MM.1S (cell line): ENCODE measurements at regions not wholly inside any gene's neighbourhood (a gene's known extent, or its start where the extent isn't known, plus 50 kb on each side); places are given as distances from the start of the nearest gene placed in this dataset.
A peak's percentile ranks its signal among the peaks of the same experiment; 100 is the strongest.

Experiments used
- DNase-seq: peaks from one replicate; pipeline ENCODE4 v3.0.0-alpha.2; 2015
- H2AFZ ChIP-seq: fragments of 300-600 bp; sonication (generic); 2 replicates; pipeline ENCODE4 v1.6.0; 2016; ENCODE audit warnings: antibody characterized with exemption, low read length
- H3F3A ChIP-seq: fragments of 300-600 bp; sonication (generic); 2 replicates; pipeline ENCODE4 v1.6.1; 2016; ENCODE audit warnings: mild to moderate bottlenecking, antibody characterized with exemption, low read length, moderate library complexity, mixed read lengths; ENCODE audit not compliant: insufficient read depth
- H3K27ac ChIP-seq: fragments of 300-600 bp; sonication (generic); 2 replicates; pipeline ENCODE4 v1.5.1; 2016; ENCODE audit warnings: mild to moderate bottlenecking, low read length
- H3K27me3 ChIP-seq: fragments of 300-600 bp; sonication (generic); replicated peaks from 2 replicates; pipeline ENCODE4 v1.6.0; 2016; ENCODE audit warnings: low read length; ENCODE audit not compliant: insufficient read depth
- H3K36me3 ChIP-seq: fragments of 300-600 bp; sonication (generic); replicated peaks from 2 replicates; pipeline ENCODE4 v1.6.1; 2016; ENCODE audit warnings: mild to moderate bottlenecking, low read length, mixed read lengths; ENCODE audit not compliant: insufficient read depth
- H3K4me1 ChIP-seq: fragments of 300-600 bp; sonication (generic); 2 replicates; pipeline ENCODE4 v1.6.1; 2016; ENCODE audit warnings: low read length, mixed read lengths
- H3K4me2 ChIP-seq: fragments of 300-600 bp; sonication (generic); 2 replicates; pipeline ENCODE4 v1.6.0; 2016; ENCODE audit warnings: low read depth, low read length
- H3K4me3 ChIP-seq: fragments of 300-600 bp; sonication (generic); 2 replicates; pipeline ENCODE4 v1.5.1; 2016; ENCODE audit warnings: low read length, mixed read lengths
- H3K79me2 ChIP-seq: fragments of 300-600 bp; sonication (generic); 2 replicates; pipeline ENCODE4 v1.6.1; 2016; ENCODE audit warnings: mixed run types, low read length, mixed read lengths
- H3K9ac ChIP-seq: fragments of 300-600 bp; sonication (generic); 2 replicates; pipeline ENCODE4 v1.6.1; 2016; ENCODE audit warnings: low read length, mixed read lengths
- H3K9me2 ChIP-seq: fragments of 300-600 bp; sonication (generic); replicated peaks from 2 replicates; pipeline ENCODE4 v1.6.1; 2016; ENCODE audit warnings: mild to moderate bottlenecking, low read length, mixed read lengths; ENCODE audit not compliant: insufficient read depth
- H3K9me3 ChIP-seq: fragments of 300-600 bp; sonication (generic); replicated peaks from 2 replicates; pipeline ENCODE4 v1.6.1; 2016; ENCODE audit warnings: mild to moderate bottlenecking, low read length, mixed read lengths; ENCODE audit not compliant: insufficient read depth
- H4K20me1 ChIP-seq: fragments of 300-600 bp; sonication (generic); 2 replicates; pipeline ENCODE4 v1.6.1; 2016; ENCODE audit warnings: mild to moderate bottlenecking, low read length, moderate library complexity, mixed read lengths; ENCODE audit not compliant: insufficient read depth
- CTCF ChIP-seq: fragments of 300-600 bp; sonication (generic); IDR thresholded peaks from 2 replicates; pipeline ENCODE4 v1.5.1; 2016; ENCODE audit warnings: antibody characterized with exemption, low read length, mixed read lengths
- EZH2 ChIP-seq: fragments of 300-600 bp; sonication (generic); optimal IDR thresholded peaks from 2 replicates; pipeline ENCODE3; 2017; ENCODE audit warnings: low read depth, mild to moderate bottlenecking, antibody characterized with exemption, low read length, mixed read lengths
- EZH2phosphoT487 ChIP-seq: fragments of 300-600 bp; sonication (generic); IDR thresholded peaks from 2 replicates; pipeline ENCODE4 v1.6.1; 2018; ENCODE audit warnings: antibody characterized with exemption, low read length

GRCh38 chr3:67854663-67855062 lies 200.3 kb upstream of the SUCLG2 start:
- H3K4me2 ChIP-seq = peak overlapping the region; percentile 13; the same call in 1 of the 2 replicates
- H2AFZ ChIP-seq = no peak overlapping the region
- H3F3A ChIP-seq = no peaks in the 10 kb centered on the region
- H3K9ac ChIP-seq = no peak overlapping the region
- no peak overlapping the region for H3K4me3 ChIP-seq
- no peaks in the 10 kb centered on the region for H3K27me3 ChIP-seq
- peaks cover 20% of the 10 kb centered on the region for H3K4me1 ChIP-seq
- no peaks in the 10 kb centered on the region for H3K9me3 ChIP-seq
- no peaks in the 10 kb centered on the region for H3K9me2 ChIP-seq
- H3K79me2 ChIP-seq = no peaks in the 10 kb centered on the region
- TF ChIP-seq EZH2 (no peak), CTCF (no peak), EZH2phosphoT487 (no peak)
- DNase-seq = peak; percentile 68
- H3K27ac ChIP-seq = peak overlapping the region; percentile 51; the same call in 1 of the 2 replicates
- H3K36me3 ChIP-seq = no peaks in the 10 kb centered on the region
- no peaks in the 10 kb centered on the region for H4K20me1 ChIP-seq

- H3K79me2 ChIP-seq = no peaks in the 10 kb centered on the region
- H2AFZ ChIP-seq = no peak overlapping the region
- H4K20me1 ChIP-seq = no peaks in the 10 kb centered on the region
- no peaks in the 10 kb centered on the region for H3K9me2 ChIP-seq
- H3K4me2 ChIP-seq = no peak overlapping the region
- H3F3A ChIP-seq = no peaks in the 10 kb centered on the region
- no peaks in the 10 kb centered on the region for H3K9me3 ChIP-seq
- H3K4me3 ChIP-seq = no peak overlapping the region
- H3K4me1 ChIP-seq = peaks cover 20% of the 10 kb centered on the region
- H3K9ac ChIP-seq = no peak overlapping the region
- H3K27ac ChIP-seq = no peak overlapping the region
- no peak for DNase-seq
- H3K36me3 ChIP-seq = no peaks in the 10 kb centered on the region
- TF ChIP-seq EZH2 (no peak), EZH2phosphoT487 (no peak), CTCF (no peak)
- H3K27me3 ChIP-seq = no peaks in the 10 kb centered on the region
These were observed 199.1 kb upstream of the SUCLG2 start for GRCh38 chr3:67853520-67853919.

- Histone ChIP-seq H3F3A (no peaks in the 10 kb centered on the region), H3K27ac (no peak overlapping the region), H2AFZ (no peak overlapping the region), H4K20me1 (no peaks in the 10 kb centered on the region), H3K79me2 (no peaks in the 10 kb centered on the region), H3K9me3 (no peaks in the 10 kb centered on the region), H3K4me2 (no peak overlapping the region), H3K4me1 (no peaks in the 10 kb centered on the region), H3K36me3 (no peaks in the 10 kb centered on the region), H3K4me3 (no peak overlapping the region), H3K9ac (no peak overlapping the region), H3K27me3 (no peaks in the 10 kb centered on the region), H3K9me2 (no peaks in the 10 kb centered on the region)
- DNase-seq = no peak
- TF ChIP-seq EZH2 (no peak), EZH2phosphoT487 (no peak), CTCF (no peak)
These were observed 193.9 kb upstream of the SUCLG2 start for GRCh38 chr3:67848299-67848698.
